Left lung (tissue), 4 donors: ENCODE measurements at regions not wholly inside any gene's neighbourhood (a gene's known extent, or its start where the extent isn't known, plus 50 kb on each side); places are given as distances from the start of the nearest gene placed in this dataset.
A peak's percentile ranks its signal among the peaks of the same experiment; 100 is the strongest.

ENCODE experiments used
- ATAC-seq: fragments of 200-7000 bp; cut with Tn5 transposase; one replicate; pipeline ENCODE4 v1.9.1; 2020; ENCODE audit warnings: moderate library complexity
- DNase-seq, 4 donors: peaks; one replicate each; pipeline ENCODE4 v3.0.0-alpha.2; 2013 to 2020
- H3K27ac ChIP-seq, 2 donors: fragments of 200-600 bp; sonication (generic) in 1 of 2; one replicate each; pipeline versions ENCODE4 v1.5.0 to v1.8.0; 2020 to 2021
- H3K27me3 ChIP-seq, 2 donors: fragments of 200-600 bp; sonication (generic) in 1 of 2; one replicate each; pipeline versions ENCODE4 v1.5.0 to v1.8.0; 2020 to 2021
- H3K36me3 ChIP-seq, 2 donors: fragments of 200-600 bp; sonication (generic) in 1 of 2; one replicate each; pipeline versions ENCODE4 v1.5.0 to v1.8.0; 2020 to 2021
- H3K4me1 ChIP-seq, 2 donors: fragments of 200-600 bp; one replicate each; pipeline ENCODE4 v1.8.0; 2021
- H3K4me3 ChIP-seq, 2 donors: fragments of 200-600 bp; sonication (generic) in 1 of 2; one replicate each; pipeline versions ENCODE4 v1.5.0 to v1.8.0; 2020 to 2021; ENCODE audit warnings: mild to moderate bottlenecking in 1 of 2
- H3K9me3 ChIP-seq, 2 donors: fragments of 200-600 bp; sonication (generic) in 1 of 2; one replicate each; pipeline versions ENCODE4 v1.5.0 to v1.8.0; 2020 to 2021
- intact Hi-C, 2 donors: fragments of 100-400 bp; cut with DNase I; formaldehyde crosslinking; loops; one replicate each; pipeline versions ENCODE4 v1.11.2 to v1.14.2; 2022
- TF ChIP-seq, protein P1 (sequence below), 2 donors: fragments of 200-600 bp; sonication (generic) in 1 of 2; IDR thresholded peaks; one replicate each; pipeline versions ENCODE4 v1.5.0 to v1.8.0; 2021; ENCODE audit warnings: antibody characterized with exemption in 2 of 2
- donor health status: DM: no; HTN: yes; CAD: no.
- donor health status: DM: no; HTN: no; CAD: no.

DNA sequence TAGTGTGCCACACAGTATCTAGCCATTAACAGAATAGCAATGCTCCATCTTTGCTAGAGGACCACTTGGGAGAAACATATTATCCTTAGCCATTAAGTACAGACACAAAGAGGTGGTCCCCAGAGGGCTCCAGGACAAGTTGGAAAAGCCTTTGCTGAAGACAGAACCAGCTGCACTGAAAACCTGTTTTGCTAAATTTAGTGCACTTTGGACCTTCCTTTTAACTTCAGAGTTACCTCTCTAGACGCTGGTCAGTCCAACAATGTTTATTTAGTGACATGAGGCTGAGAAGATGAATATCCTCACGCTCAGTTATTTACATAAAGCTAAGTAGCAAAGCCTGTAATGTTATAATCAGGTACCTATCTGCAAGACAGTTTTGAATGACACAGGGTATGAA, 265.0 kb upstream of the ZNF608 start:
- TF ChIP-seq, protein P1, sequence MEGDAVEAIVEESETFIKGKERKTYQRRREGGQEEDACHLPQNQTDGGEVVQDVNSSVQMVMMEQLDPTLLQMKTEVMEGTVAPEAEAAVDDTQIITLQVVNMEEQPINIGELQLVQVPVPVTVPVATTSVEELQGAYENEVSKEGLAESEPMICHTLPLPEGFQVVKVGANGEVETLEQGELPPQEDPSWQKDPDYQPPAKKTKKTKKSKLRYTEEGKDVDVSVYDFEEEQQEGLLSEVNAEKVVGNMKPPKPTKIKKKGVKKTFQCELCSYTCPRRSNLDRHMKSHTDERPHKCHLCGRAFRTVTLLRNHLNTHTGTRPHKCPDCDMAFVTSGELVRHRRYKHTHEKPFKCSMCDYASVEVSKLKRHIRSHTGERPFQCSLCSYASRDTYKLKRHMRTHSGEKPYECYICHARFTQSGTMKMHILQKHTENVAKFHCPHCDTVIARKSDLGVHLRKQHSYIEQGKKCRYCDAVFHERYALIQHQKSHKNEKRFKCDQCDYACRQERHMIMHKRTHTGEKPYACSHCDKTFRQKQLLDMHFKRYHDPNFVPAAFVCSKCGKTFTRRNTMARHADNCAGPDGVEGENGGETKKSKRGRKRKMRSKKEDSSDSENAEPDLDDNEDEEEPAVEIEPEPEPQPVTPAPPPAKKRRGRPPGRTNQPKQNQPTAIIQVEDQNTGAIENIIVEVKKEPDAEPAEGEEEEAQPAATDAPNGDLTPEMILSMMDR (IDR thresholded peaks at IDR 0.05), result no peak

DNA sequence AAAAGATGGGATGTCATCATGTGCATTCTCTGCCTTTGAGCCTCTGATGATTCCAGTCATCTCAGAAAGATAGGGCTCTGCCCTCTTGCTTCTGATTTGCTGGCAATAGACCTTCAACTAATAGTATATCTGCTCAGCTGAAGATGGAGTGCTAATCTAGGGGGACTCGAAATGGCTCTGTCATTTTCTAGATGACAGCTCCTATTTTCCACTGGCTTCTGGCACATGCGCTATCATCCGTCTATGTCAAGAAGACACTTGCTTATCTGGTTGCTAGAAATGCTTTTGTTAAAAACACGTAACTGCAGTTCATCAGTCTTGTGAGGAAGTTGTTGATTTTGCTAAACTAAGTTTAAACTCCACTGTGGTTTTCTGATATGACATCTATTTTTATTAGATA, 265.5 kb upstream of the ZNF608 start:
- no peaks in the 10 kb centered on the region for H3K4me1 ChIP-seq
- TF ChIP-seq, protein P1 (IDR thresholded peaks at IDR 0.05), result no peak
- no peaks in the 10 kb centered on the region for H3K27me3 ChIP-seq
- H3K36me3 ChIP-seq, result no peaks in the 10 kb centered on the region
- no peak for ATAC-seq
- no peak overlapping the region for H3K27ac ChIP-seq
- no peak for DNase-seq
- no peaks in the 10 kb centered on the region for H3K9me3 ChIP-seq
- intact Hi-C loops, result no loop called here
- H3K4me3 ChIP-seq, result no peak overlapping the region

More for the DNA sequence above, 265.0 kb upstream of the ZNF608 start:
- no peak for DNase-seq
- H3K4me3 ChIP-seq, result no peak overlapping the region
- H3K9me3 ChIP-seq, result no peaks in the 10 kb centered on the region
- intact Hi-C loops, result no loop called here
- H3K27ac ChIP-seq, result no peak overlapping the region
- H3K4me1 ChIP-seq, result no peaks in the 10 kb centered on the region
- H3K36me3 ChIP-seq, result no peaks in the 10 kb centered on the region
- ATAC-seq, result peak; percentile 57
- H3K27me3 ChIP-seq, result no peaks in the 10 kb centered on the region

- no peaks in the 10 kb centered on the region for H3K27me3 ChIP-seq
- H3K36me3 ChIP-seq, result no peaks in the 10 kb centered on the region
- no peak overlapping the region for H3K27ac ChIP-seq
- no peak for DNase-seq
- intact Hi-C loops, result no loop called here
- ATAC-seq, result peak; percentile 44
- H3K4me3 ChIP-seq, result no peak overlapping the region
- TF ChIP-seq, protein P1 (IDR thresholded peaks at IDR 0.05), result no peak
- no peaks in the 10 kb centered on the region for H3K9me3 ChIP-seq
- H3K4me1 ChIP-seq, result no peaks in the 10 kb centered on the region
Measured at GRCh38 chr5:125012727-125013451, 266.4 kb upstream of the ZNF608 start.

- H3K4me1 ChIP-seq, result no peaks in the 10 kb centered on the region
- H3K9me3 ChIP-seq, result no peaks in the 10 kb centered on the region
- no peaks in the 10 kb centered on the region for H3K27me3 ChIP-seq
- no peak overlapping the region for H3K27ac ChIP-seq
- TF ChIP-seq, protein P1 (IDR thresholded peaks at IDR 0.05), result no peak
- DNase-seq, result no peak
- no peak overlapping the region for H3K4me3 ChIP-seq
- ATAC-seq, result no peak
- intact Hi-C loops, result no loop called here
- H3K36me3 ChIP-seq, result no peaks in the 10 kb centered on the region
Measured at GRCh38 chr5:125014202-125014601, 267.8 kb upstream of the ZNF608 start.

GRCh38 chr5:125017796-125018195, 271.4 kb upstream of the ZNF608 start:
- no peaks in the 10 kb centered on the region for H3K36me3 ChIP-seq
- no peak for DNase-seq
- ATAC-seq, result no peak
- TF ChIP-seq, protein P1 (IDR thresholded peaks at IDR 0.05), result no peak
- intact Hi-C loops, result no loop called here
- H3K9me3 ChIP-seq, result no peaks in the 10 kb centered on the region
- H3K27ac ChIP-seq, result no peak overlapping the region
- no peaks in the 10 kb centered on the region for H3K27me3 ChIP-seq
- H3K4me3 ChIP-seq, result no peak overlapping the region
- no peaks in the 10 kb centered on the region for H3K4me1 ChIP-seq
